Sigmoid colon (tissue), 4 donors: ENCODE measurements at regions not wholly inside any gene's neighbourhood (a gene's known extent, or its start where the extent isn't known, plus 50 kb on each side); places are given as distances from the start of the nearest gene placed in this dataset.

ENCODE experiments used
- EP300 ChIP-seq, 4 donors: sonication (generic); formaldehyde crosslinking; IDR thresholded peaks; one replicate each; pipeline ENCODE4 v1.6.1; 2017; ENCODE audit warnings: antibody characterized with exemption in 4 of 4
- POLR2A ChIP-seq, 2 donors: fragments of 450-650 bp; IDR thresholded peaks; one replicate each; pipeline ENCODE4 v1.6.1; 2016; ENCODE audit warnings: antibody characterized with exemption in 2 of 2, mild to moderate bottlenecking in 2 of 2, moderate library complexity in 2 of 2
- POLR2AphosphoS5 ChIP-seq, 4 donors: sonication (generic); formaldehyde crosslinking; IDR thresholded peaks; one replicate each; pipeline ENCODE4 v1.6.1; 2017; ENCODE audit warnings: antibody characterized with exemption in 4 of 4
- TF ChIP-seq, protein P1 (sequence below), 4 experiments: fragments of 450-650 bp in 3 of 4; fragments of 200-600 bp in 1 of 4; IDR thresholded peaks; one replicate each; pipeline ENCODE4 v1.5.1; 2016 to 2019; ENCODE audit warnings: antibody characterized with exemption in 4 of 4, mild to moderate bottlenecking in 3 of 4, moderate library complexity in 2 of 4

DNA sequence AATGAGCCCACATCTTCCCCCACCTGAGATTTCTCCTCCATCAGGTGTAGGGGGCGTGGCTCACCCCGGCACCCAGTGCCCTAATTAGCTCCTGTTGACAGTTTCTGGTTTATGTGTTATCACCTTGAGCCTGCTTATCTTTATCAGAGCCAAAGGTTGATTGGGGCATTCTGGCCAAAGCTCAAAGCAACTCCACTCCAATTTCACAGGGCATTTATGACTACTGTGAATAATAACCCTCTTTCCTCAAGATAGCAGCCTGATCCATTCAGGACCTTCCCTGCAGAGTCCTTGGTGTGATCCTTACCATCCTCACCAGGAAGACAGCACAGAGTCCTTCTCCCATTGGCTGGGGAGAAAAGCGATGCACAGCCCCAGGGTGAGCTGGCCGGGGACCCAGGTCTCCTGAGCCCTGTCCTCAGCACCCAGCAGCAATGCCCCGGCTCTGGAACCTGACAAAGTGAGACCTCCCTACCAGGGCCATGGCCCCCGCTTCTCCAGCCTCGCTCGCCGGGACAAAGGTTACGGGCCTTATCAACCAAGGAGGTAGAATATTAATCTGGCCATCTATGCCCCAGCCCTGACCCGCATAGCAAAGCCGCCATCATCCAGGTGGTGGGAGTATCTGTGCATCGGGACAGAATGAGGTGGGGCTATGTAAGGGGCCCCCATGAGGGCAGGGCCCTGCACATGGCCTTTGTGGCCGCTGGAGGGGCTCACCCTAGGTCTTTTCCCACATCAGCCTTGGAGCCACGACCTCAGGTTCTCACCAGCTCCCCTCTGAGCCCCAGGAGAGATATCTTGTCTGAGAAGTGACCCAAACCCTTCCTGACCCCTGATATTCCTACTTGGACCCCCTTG lies 64.5 kb downstream of the ZFP36L2 start:
- TF ChIP-seq, protein P1, sequence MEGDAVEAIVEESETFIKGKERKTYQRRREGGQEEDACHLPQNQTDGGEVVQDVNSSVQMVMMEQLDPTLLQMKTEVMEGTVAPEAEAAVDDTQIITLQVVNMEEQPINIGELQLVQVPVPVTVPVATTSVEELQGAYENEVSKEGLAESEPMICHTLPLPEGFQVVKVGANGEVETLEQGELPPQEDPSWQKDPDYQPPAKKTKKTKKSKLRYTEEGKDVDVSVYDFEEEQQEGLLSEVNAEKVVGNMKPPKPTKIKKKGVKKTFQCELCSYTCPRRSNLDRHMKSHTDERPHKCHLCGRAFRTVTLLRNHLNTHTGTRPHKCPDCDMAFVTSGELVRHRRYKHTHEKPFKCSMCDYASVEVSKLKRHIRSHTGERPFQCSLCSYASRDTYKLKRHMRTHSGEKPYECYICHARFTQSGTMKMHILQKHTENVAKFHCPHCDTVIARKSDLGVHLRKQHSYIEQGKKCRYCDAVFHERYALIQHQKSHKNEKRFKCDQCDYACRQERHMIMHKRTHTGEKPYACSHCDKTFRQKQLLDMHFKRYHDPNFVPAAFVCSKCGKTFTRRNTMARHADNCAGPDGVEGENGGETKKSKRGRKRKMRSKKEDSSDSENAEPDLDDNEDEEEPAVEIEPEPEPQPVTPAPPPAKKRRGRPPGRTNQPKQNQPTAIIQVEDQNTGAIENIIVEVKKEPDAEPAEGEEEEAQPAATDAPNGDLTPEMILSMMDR (IDR thresholded peaks at IDR 0.05) = no peak
- TF ChIP-seq EP300 (IDR thresholded peaks at IDR 0.05) = no peak
- no peak for TF ChIP-seq POLR2AphosphoS5 (IDR thresholded peaks at IDR 0.05)
- no peak for TF ChIP-seq POLR2A (IDR thresholded peaks at IDR 0.05)
